Stimulated activated naive CD8-positive, alpha-beta T cell treated with anti-CD3 and anti-CD28 coated beads, Interleukin-15, Interleukin-2, amounts not matched to agents 100 ng/mL and 50 ng/mL, for 24 hours (primary cell): ENCODE measurements at regions not wholly inside any gene's neighbourhood (a gene's known extent, or its start where the extent isn't known, plus 50 kb on each side); places are given as distances from the start of the nearest gene placed in this dataset.

Experiments used
- H3K27ac Mint-ChIP-seq: one replicate; pipeline ENCODE4 v1.8.0; 2021; ENCODE audit warnings: mild to moderate bottlenecking, mixed read lengths
- H3K27me3 Mint-ChIP-seq: one replicate; pipeline ENCODE4 v1.8.0; 2021; ENCODE audit warnings: mixed read lengths
- H3K36me3 Mint-ChIP-seq: one replicate; pipeline ENCODE4 v1.8.0; 2021; ENCODE audit warnings: low read depth, mixed read lengths
- H3K4me1 Mint-ChIP-seq: one replicate; pipeline ENCODE4 v1.8.0; 2021; ENCODE audit warnings: low read depth, mixed read lengths
- H3K4me3 Mint-ChIP-seq: one replicate; pipeline ENCODE4 v1.8.0; 2021; ENCODE audit warnings: mild to moderate bottlenecking, mixed read lengths
- H3K9me3 Mint-ChIP-seq: one replicate; pipeline ENCODE4 v1.8.0; 2021; ENCODE audit warnings: mixed read lengths

DNA sequence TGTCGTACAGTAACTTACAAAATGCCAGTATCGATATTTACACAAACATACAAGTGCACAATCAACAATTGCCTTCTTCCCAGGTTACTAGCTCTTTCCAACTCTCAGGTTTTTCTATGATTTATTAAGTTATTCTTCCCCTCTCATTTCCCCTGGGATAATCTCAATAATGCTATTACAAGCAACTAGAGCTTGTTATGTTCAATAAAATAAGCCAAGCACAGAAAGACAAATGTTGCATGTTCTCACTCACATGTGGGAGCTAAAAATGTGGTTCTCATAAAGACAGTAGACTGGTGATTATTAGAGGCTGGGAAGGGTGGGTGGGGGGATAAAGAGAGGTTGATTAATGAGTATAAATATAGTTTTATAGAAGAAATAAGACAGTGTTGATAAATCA lies 577.1 kb downstream of the HACE1 start:
- Mint-ChIP-seq H3K9me3 (peaks cover 5% of the 10 kb centered on the region), H3K4me3 (no peak overlapping the region), H3K36me3 (no peaks in the 10 kb centered on the region), H3K4me1 (no peaks in the 10 kb centered on the region), H3K27ac (no peak overlapping the region), H3K27me3 (no peaks in the 10 kb centered on the region)

DNA sequence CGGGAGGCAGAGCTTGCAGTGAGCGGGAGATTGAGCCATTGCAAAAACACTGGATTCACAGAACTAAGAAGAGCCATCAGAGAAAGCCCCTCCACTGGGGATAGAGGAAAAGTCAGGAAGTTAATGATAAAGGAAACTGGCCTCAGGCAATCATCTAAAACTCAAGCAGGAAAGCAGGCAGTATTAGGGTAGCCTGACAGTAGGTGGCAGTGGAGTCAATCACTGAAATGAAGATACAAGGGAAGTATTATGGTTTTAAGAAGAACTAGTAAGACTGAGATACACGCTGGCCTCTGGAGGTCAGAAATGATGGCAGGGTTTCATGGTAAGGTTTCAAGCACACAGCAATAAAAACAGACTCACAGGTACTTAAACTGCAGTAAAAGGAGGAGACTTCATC lies 578.3 kb downstream of the HACE1 start:
- no peaks in the 10 kb centered on the region for H3K36me3 Mint-ChIP-seq
- peaks cover 10% of the 10 kb centered on the region for H3K9me3 Mint-ChIP-seq
- H3K4me1 Mint-ChIP-seq: no peaks in the 10 kb centered on the region
- H3K27ac Mint-ChIP-seq: no peak overlapping the region
- no peaks in the 10 kb centered on the region for H3K27me3 Mint-ChIP-seq
- H3K4me3 Mint-ChIP-seq: no peak overlapping the region

DNA sequence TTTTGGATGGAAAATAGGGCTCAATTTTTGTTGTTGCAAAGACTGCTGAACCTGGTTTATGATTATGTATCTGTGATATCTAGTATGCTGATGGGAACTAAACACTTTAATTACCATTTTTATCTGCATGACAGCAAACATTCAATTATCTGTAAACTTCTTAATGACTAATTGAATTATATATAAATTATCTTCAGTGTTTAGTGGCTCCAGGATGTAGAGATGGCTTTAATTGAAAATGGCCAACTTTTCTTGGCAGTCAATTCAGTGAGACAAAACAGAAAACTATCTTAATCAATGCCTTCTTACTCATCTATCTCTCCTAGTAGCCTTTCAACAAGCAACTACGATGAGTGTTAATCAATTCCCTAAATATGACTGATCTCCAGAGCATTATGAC lies 591.3 kb downstream of the HACE1 start:
- Mint-ChIP-seq H3K4me3 (no peak overlapping the region), H3K27ac (no peak overlapping the region), H3K4me1 (no peaks in the 10 kb centered on the region), H3K9me3 (no peaks in the 10 kb centered on the region), H3K36me3 (no peaks in the 10 kb centered on the region), H3K27me3 (no peaks in the 10 kb centered on the region)

DNA sequence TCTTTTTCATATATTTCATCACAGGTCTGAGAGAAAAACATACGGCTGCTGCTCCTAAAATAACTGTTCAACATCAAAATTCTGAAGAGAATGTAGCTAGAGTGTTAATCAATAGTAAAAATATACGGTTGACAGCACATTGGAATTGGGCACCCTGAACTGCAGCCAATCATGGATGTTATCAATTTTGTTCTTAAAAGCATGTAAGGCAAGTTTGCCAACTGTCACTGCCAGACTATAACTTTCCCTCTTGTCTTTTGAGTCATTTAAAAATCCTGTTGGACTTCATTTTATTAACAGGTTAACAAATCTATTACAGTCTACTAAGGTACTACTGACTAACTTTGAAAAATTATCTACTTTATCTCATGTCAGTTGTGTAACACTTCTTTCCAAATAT lies 592.8 kb downstream of the HACE1 start:
- H3K9me3 Mint-ChIP-seq: no peaks in the 10 kb centered on the region
- H3K27me3 Mint-ChIP-seq: no peaks in the 10 kb centered on the region
- no peaks in the 10 kb centered on the region for H3K36me3 Mint-ChIP-seq
- H3K27ac Mint-ChIP-seq: no peak overlapping the region
- no peak overlapping the region for H3K4me3 Mint-ChIP-seq
- H3K4me1 Mint-ChIP-seq: no peaks in the 10 kb centered on the region

DNA sequence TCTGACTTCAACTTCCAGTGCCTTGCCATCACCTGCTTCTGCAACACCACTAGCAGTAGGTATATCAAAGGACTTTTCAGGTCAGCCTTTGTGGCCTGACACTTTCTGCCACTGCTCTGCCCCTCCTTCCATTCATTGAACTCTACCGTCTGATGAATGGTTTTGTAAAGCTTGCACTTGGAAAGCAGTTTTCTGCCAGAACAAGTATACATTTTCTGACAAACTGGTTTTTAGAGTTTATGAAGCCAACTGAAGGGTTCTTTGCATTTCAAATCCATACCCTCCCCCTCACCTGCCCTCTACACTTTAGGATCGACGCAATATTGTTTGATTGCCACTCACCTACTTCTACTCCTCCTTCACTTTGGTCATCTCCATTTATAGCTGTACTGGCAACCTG lies 603.1 kb downstream of the HACE1 start:
- H3K9me3 Mint-ChIP-seq: no peaks in the 10 kb centered on the region
- H3K27me3 Mint-ChIP-seq: no peaks in the 10 kb centered on the region
- no peaks in the 10 kb centered on the region for H3K36me3 Mint-ChIP-seq
- H3K4me1 Mint-ChIP-seq: no peaks in the 10 kb centered on the region
- H3K27ac Mint-ChIP-seq: no peak overlapping the region
- H3K4me3 Mint-ChIP-seq: no peak overlapping the region

DNA sequence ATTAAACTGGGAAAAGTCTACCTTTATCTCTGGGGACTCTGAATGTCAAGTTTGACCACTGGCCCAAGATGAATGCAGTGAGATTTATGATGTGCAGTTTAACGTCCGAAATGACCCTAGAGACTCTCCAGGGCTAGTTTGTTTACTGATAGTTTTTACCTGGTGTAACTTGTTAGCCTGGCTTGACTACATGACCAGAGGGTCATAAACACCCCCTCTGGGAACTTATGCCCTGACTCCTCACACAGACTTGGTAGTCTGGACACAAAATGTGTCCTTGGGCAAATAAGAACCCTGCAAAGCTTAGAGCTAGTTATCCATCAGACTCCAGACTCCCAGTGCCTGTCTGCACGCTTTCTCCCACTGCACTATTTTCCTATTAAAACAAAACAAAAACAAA lies 606.5 kb downstream of the HACE1 start:
- H3K4me3 Mint-ChIP-seq: no peak overlapping the region
- no peaks in the 10 kb centered on the region for H3K27me3 Mint-ChIP-seq
- H3K27ac Mint-ChIP-seq: no peak overlapping the region
- H3K4me1 Mint-ChIP-seq: no peaks in the 10 kb centered on the region
- no peaks in the 10 kb centered on the region for H3K9me3 Mint-ChIP-seq
- H3K36me3 Mint-ChIP-seq: no peaks in the 10 kb centered on the region

DNA sequence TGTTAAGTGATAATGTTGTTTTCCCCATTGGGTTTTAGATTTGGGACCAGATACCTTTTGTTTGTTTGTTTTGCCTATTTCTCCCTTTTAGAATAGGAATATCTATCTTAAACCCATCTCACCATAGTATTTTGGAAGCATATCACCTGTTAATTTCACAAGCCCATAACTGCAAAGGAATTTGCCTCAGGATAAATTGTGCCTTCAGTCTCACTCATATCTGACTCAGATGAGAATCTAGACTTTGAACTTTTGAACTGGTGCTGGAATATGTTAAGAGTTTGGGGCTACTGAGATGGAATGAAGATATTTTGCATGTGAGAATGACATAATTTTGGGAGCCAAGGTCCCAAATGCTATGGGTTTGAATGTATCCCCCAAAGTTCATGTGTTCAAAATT lies 607.4 kb downstream of the HACE1 start:
- no peaks in the 10 kb centered on the region for H3K9me3 Mint-ChIP-seq
- H3K27ac Mint-ChIP-seq: no peak overlapping the region
- no peaks in the 10 kb centered on the region for H3K36me3 Mint-ChIP-seq
- no peaks in the 10 kb centered on the region for H3K27me3 Mint-ChIP-seq
- no peaks in the 10 kb centered on the region for H3K4me1 Mint-ChIP-seq
- H3K4me3 Mint-ChIP-seq: no peak overlapping the region

DNA sequence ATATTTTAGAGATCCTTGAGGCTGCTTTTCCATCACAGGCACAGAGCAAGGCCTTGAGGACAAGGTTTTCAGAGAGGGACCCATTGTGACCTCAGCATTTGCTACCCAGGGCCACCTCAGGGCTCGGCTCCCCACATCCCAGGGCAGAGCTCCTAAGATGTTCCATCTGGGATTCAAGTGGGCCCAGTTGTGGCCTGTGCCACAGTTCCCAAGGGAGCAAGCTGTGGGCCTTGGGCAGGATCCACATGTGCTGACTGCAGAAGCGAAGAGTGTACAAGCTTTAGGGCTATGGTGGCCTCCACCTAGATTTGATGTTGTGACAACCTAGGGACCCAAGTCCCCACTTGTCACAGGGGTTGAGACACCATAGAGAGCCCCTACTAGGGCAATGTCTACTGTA lies 608.1 kb downstream of the HACE1 start:
- Mint-ChIP-seq H3K4me1 (no peaks in the 10 kb centered on the region), H3K36me3 (no peaks in the 10 kb centered on the region), H3K27me3 (no peaks in the 10 kb centered on the region), H3K27ac (no peak overlapping the region), H3K9me3 (no peaks in the 10 kb centered on the region), H3K4me3 (no peak overlapping the region)

DNA sequence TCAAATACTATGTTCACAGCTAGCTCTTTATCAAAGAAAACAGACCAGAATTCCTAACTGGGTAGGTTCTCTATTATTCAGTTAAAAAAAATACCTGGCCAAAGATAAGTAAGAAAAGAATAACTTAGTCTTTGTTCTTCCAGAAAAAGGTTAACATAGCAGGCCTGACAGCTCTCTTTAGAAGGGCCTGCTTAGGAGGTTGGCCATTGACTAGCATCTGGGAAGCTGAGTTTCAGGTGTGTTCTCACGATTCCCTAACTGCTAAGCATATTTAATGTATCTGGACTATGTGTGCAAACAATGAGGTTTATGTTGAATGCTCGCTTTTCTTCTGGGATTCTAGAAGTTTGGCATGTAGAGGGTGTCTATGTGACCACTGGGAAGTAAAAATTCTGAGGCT lies 618.9 kb downstream of the HACE1 start:
- peaks cover 3% of the 10 kb centered on the region for H3K27me3 Mint-ChIP-seq

DNA sequence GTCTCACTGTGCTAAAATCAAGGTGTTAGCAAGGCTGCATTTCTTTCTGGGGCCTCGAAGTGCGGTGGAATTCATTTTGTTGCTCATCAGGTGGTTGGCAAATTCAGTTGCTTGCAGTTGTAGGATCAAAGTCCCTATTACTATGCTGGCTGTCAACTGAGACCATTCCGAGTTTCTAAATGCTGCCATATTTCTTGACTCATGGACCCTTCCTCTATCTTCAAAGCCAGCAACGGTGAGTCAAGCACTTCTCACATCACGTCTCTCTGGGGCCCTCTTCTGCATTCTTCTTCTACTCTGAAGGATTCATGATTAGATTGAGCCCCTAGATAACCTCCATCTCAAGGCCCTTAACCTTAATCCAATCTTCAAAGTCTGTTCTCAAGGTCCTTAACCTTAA lies 619.7 kb downstream of the HACE1 start:
- Mint-ChIP-seq H3K9me3 (peaks cover 6% of the 10 kb centered on the region), H3K4me3 (no peak overlapping the region), H3K27ac (no peak overlapping the region), H3K36me3 (no peaks in the 10 kb centered on the region), H3K4me1 (no peaks in the 10 kb centered on the region), H3K27me3 (peaks cover 3% of the 10 kb centered on the region)

More for the DNA sequence above, 618.9 kb downstream of the HACE1 start:
- Mint-ChIP-seq H3K27ac (no peak overlapping the region), H3K4me1 (no peaks in the 10 kb centered on the region), H3K4me3 (no peak overlapping the region), H3K36me3 (no peaks in the 10 kb centered on the region), H3K9me3 (peaks cover 6% of the 10 kb centered on the region)

DNA sequence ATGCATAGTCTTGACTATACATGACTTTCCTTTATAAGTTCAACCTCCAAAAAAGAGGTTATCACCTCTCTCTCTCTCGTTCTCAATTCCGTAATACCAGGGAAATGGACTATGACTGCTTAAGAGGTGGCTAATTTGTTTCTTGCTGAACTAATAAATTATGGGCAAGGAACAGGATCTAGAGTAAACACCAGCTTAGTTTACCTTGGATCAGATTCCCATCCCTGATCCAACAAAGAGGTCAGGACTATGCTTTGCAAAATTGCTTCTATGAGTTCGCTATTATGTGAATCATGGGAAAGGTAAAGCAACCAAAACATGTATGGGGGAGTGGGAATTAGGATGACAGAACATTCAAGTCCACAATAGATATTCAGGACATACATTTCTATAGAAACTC lies 630.7 kb downstream of the HACE1 start:
- Mint-ChIP-seq H3K36me3 (no peaks in the 10 kb centered on the region), H3K4me3 (no peak overlapping the region), H3K9me3 (no peaks in the 10 kb centered on the region), H3K27ac (no peak overlapping the region), H3K27me3 (no peaks in the 10 kb centered on the region), H3K4me1 (no peaks in the 10 kb centered on the region)

DNA sequence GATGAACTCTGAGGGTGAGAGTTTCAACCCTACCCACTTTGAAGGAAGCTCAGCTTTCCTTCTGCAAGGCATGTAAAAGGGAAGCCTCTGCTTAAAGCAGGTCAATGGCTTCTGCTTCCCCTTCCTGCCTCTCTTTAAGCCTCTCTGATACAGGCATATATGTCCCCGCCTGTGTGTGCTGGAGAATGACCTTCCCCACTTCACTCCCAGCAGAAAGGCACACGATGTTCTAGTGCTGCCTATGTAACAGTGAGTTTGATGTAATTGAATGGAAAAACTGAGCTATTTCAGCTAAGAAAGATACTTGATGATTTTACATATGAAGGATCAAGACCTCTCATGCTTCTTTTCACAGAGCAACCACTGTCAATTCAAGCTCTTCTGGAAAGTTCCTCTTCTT lies 632.2 kb downstream of the HACE1 start:
- Mint-ChIP-seq H3K27me3 (no peaks in the 10 kb centered on the region), H3K4me1 (no peaks in the 10 kb centered on the region), H3K4me3 (no peak overlapping the region), H3K9me3 (no peaks in the 10 kb centered on the region), H3K27ac (no peak overlapping the region), H3K36me3 (no peaks in the 10 kb centered on the region)

DNA sequence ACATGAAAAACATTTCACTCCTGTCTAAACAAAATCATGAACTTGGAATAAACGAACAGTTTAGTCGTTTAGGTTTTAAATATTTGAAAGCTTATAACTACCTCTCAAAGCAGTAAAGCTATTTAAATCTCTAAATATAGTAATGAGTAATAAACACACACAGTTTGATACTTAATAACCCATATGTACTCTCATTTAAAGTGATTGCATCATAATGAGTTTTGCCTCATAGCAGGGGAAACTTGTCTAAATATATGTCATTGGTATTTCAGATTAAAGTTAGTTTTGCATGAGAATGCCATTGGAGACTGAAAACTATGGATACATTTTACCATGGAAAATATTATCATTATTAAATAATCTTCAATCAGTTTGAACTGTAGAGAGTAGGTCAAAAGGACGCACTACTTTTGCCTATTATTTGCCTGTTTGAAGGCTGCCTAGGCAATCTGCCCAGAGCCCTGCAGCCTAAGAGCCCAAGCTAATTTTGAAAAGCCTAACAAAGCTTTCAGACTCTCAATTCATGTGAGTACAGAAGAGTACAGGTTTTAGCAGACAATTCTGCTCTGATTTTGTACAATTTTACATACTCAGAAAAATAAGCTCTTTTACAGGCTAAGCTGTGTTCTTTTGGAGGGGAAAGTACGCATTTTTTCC lies 632.8 kb downstream of the HACE1 start:
- Mint-ChIP-seq H3K4me3 (no peak overlapping the region), H3K27me3 (no peaks in the 10 kb centered on the region), H3K9me3 (no peaks in the 10 kb centered on the region), H3K36me3 (no peaks in the 10 kb centered on the region), H3K27ac (no peak overlapping the region), H3K4me1 (no peaks in the 10 kb centered on the region)

DNA sequence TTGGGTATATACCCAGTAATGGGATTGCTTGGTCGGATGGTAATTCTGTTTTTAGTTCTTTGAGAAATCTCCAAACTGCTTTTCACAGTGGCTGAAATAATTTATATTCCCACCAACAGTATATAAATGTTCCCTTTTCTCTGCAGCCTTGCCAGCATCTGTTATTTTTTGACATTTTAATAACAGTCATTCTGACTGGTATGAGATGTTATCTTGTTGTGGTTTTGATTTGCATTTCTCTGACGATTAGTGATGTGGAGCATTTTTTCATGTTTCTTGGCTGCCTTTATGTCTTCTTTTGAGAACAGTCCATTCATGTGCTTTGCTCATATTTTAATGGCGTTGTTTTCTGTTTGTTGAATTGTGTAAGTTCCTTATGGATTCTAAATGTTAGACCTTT lies 641.6 kb downstream of the HACE1 start:
- Mint-ChIP-seq H3K27me3 (no peaks in the 10 kb centered on the region), H3K9me3 (peaks cover 7% of the 10 kb centered on the region), H3K36me3 (no peaks in the 10 kb centered on the region), H3K4me1 (no peaks in the 10 kb centered on the region), H3K27ac (no peak overlapping the region), H3K4me3 (no peak overlapping the region)

DNA sequence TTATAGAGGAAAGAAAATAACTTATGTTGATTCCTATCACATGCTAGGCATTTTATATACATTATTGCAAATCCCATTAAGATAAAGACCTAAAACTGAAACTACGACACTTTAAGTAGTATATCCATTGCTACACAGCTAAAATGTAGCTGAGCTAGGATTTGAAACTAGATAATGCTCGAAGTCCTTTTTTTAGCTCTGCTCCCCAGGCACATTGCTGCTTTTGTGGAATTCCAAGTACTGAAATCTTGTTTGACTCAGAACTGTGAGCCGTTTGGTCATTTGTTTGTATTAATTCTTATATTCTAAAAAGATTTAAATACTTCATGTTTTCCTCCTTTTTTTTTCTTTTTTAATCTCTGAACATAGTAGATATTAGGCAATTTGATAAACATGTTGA lies 644.8 kb downstream of the HACE1 start:
- H3K27me3 Mint-ChIP-seq: no peaks in the 10 kb centered on the region
- peaks cover 7% of the 10 kb centered on the region for H3K9me3 Mint-ChIP-seq
- H3K36me3 Mint-ChIP-seq: no peaks in the 10 kb centered on the region
- no peak overlapping the region for H3K4me3 Mint-ChIP-seq
- no peak overlapping the region for H3K27ac Mint-ChIP-seq
- no peaks in the 10 kb centered on the region for H3K4me1 Mint-ChIP-seq

DNA sequence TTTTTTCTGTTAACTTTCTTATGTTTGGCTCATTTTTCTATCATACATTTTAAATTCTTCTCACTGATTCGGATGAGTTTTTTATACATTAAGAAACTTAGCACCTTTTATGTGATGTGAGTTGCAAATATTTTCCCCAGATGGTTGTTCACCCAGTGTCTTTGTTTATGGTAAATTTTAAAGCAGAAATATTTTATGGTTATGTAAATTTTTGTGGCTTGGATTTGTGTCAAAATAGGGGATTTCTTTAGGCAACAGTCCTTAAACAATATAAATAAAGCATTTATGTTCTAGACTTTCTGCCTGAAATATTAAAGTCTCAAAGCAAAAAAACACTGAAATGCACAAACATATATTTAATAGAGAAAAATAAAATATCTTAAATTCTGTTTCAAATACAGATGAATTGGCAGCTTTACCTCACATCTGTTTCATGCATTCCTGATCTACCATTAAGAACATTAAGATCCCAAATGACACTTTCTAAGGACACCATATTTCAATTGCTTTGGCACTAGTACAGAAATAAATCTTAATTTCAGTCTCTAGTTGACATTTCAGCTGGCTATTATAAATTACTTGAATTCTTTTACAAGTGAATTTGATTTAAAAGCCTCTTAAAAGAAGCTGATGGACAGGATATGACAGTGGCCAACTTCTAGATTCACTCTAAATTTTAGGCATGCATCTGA lies 646.6 kb downstream of the HACE1 start:
- Mint-ChIP-seq H3K27me3 (no peaks in the 10 kb centered on the region), H3K4me3 (no peak overlapping the region), H3K36me3 (no peaks in the 10 kb centered on the region), H3K27ac (no peak overlapping the region), H3K9me3 (peaks cover 6% of the 10 kb centered on the region), H3K4me1 (no peaks in the 10 kb centered on the region)
